Vagina (tissue), 2 donors: ENCODE measurements at regions not wholly inside any gene's neighbourhood (a gene's known extent, or its start where the extent isn't known, plus 50 kb on each side); places are given as distances from the start of the nearest gene placed in this dataset.

Experiments
- CTCF ChIP-seq, 3 experiments: fragments of 450-650 bp in 2 of 3; fragments of 200-600 bp in 1 of 3; sonication (generic) in 1 of 3; IDR thresholded peaks; one replicate each; pipeline ENCODE4 v1.5.1; 2017 to 2019; ENCODE audit warnings: antibody characterized with exemption in 3 of 3, mild to moderate bottlenecking in 2 of 3, moderate library complexity in 2 of 3
- POLR2A ChIP-seq, 2 donors: fragments of 450-650 bp; IDR thresholded peaks; one replicate each; pipeline ENCODE4 v1.6.1; 2017; ENCODE audit warnings: antibody characterized with exemption in 2 of 2, mild to moderate bottlenecking in 2 of 2, moderate library complexity in 2 of 2

DNA sequence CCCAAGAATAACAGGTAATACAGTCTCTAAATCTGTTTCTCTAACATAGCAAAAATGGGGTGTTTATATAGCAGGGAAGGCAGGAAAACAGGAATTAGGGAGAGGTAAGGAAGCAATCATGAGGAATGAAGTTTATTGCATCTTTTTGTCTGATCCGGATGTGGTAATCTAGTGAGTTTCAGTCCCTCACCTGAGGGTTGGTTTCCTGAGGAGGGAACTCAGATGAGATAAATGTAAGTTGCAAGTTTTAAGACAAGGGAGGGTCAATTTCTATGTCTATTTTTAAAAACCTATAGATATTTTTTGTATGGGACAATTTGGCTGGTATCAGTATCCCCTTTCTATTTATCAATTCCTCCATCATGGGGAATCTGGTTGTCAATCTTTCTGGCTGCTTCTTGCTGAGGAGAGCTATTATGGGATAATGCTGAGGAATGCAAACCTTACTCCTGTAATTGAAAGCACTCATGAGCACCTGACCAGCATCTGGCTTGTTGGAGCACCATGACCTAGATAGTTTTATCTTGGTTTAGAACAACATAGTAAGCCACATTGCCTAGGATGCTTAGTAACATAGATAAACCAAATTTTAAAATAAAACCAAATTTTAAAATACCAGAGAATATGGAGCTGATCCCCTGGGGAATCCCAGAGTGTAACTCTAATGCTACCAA lies 130.1 kb downstream of the ADAM29 start:
- TF ChIP-seq POLR2A (IDR thresholded peaks at IDR 0.05) (no peak), CTCF (IDR thresholded peaks at IDR 0.05) (no peak)
